Suprapubic skin (tissue), 4 donors: ENCODE measurements at regions not wholly inside any gene's neighbourhood (a gene's known extent, or its start where the extent isn't known, plus 50 kb on each side); places are given as distances from the start of the nearest gene placed in this dataset.

Experiments used
- DNase-seq, 2 donors: peaks; one replicate each; pipeline ENCODE4 v3.0.0-alpha.2; 2019; ENCODE audit warnings: low spot score in 2 of 2
- H3K27ac ChIP-seq: fragments of 200-600 bp; sonication (generic); one replicate; pipeline ENCODE4 v1.5.1; 2019
- H3K27me3 ChIP-seq: fragments of 200-600 bp; sonication (generic); one replicate; pipeline ENCODE4 v1.5.1; 2019
- H3K36me3 ChIP-seq: fragments of 200-600 bp; sonication (generic); one replicate; pipeline ENCODE4 v1.5.1; 2019
- H3K4me1 ChIP-seq: fragments of 200-600 bp; sonication (generic); one replicate; pipeline ENCODE4 v1.5.1; 2019
- H3K4me3 ChIP-seq: fragments of 200-600 bp; sonication (generic); one replicate; pipeline ENCODE4 v1.5.1; 2019; ENCODE audit warnings: mild to moderate bottlenecking
- H3K9me3 ChIP-seq: fragments of 200-600 bp; sonication (generic); one replicate; pipeline ENCODE4 v1.5.1; 2019
- EP300 ChIP-seq: sonication (generic); formaldehyde crosslinking; IDR thresholded peaks from one replicate; pipeline ENCODE4 v1.6.1; 2017; ENCODE audit warnings: antibody characterized with exemption
- POLR2A ChIP-seq, 2 donors: fragments of 450-650 bp; IDR thresholded peaks; one replicate each; pipeline ENCODE4 v1.6.1; 2017; ENCODE audit warnings: antibody characterized with exemption in 2 of 2, mild to moderate bottlenecking in 2 of 2, moderate library complexity in 2 of 2
- POLR2AphosphoS5 ChIP-seq, 3 donors: sonication (generic); formaldehyde crosslinking; IDR thresholded peaks; one replicate each; pipeline ENCODE4 v1.6.1; 2017; ENCODE audit warnings: antibody characterized with exemption in 3 of 3
- WGBS: methylation state at CpG from one replicate; pipeline ENCODE4 v1.1.5; 2018; 5-methylcytosine and 5-hydroxymethylcytosine counted together
- TF ChIP-seq, protein P1 (sequence below), 2 donors: fragments of 200-600 bp in 1 of 2; fragments of 450-650 bp in 1 of 2; sonication (generic) in 1 of 2; IDR thresholded peaks; one replicate each; pipeline ENCODE4 v1.5.1; 2016 to 2019; ENCODE audit warnings: antibody characterized with exemption in 2 of 2, mild to moderate bottlenecking in 1 of 2, moderate library complexity in 1 of 2

- no peaks in the 10 kb centered on the region for H3K4me1 ChIP-seq
- TF ChIP-seq EP300 (no peak), POLR2A (IDR thresholded peaks at IDR 0.05) (no peak), POLR2AphosphoS5 (IDR thresholded peaks at IDR 0.05) (no peak)
- TF ChIP-seq, protein P1, sequence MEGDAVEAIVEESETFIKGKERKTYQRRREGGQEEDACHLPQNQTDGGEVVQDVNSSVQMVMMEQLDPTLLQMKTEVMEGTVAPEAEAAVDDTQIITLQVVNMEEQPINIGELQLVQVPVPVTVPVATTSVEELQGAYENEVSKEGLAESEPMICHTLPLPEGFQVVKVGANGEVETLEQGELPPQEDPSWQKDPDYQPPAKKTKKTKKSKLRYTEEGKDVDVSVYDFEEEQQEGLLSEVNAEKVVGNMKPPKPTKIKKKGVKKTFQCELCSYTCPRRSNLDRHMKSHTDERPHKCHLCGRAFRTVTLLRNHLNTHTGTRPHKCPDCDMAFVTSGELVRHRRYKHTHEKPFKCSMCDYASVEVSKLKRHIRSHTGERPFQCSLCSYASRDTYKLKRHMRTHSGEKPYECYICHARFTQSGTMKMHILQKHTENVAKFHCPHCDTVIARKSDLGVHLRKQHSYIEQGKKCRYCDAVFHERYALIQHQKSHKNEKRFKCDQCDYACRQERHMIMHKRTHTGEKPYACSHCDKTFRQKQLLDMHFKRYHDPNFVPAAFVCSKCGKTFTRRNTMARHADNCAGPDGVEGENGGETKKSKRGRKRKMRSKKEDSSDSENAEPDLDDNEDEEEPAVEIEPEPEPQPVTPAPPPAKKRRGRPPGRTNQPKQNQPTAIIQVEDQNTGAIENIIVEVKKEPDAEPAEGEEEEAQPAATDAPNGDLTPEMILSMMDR (IDR thresholded peaks at IDR 0.05): no peak
- H3K27ac ChIP-seq: no peak overlapping the region
- H3K27me3 ChIP-seq: no peaks in the 10 kb centered on the region
- H3K4me3 ChIP-seq: no peak overlapping the region
- WGBS: 56% methylated on average over 5 of the region's 5 CpGs
- H3K9me3 ChIP-seq: no peaks in the 10 kb centered on the region
- no peaks in the 10 kb centered on the region for H3K36me3 ChIP-seq
- no peak for DNase-seq
Measured at GRCh38 chr7:106522696-106523095, 138.3 kb downstream of the CCDC71L start.

- DNase-seq: no peak
- Histone ChIP-seq H3K4me1 (no peaks in the 10 kb centered on the region), H3K27ac (no peak overlapping the region), H3K36me3 (no peaks in the 10 kb centered on the region), H3K9me3 (no peaks in the 10 kb centered on the region), H3K4me3 (no peak overlapping the region), H3K27me3 (no peaks in the 10 kb centered on the region)
- TF ChIP-seq POLR2A (IDR thresholded peaks at IDR 0.05): no peak
- TF ChIP-seq, protein P1 (IDR thresholded peaks at IDR 0.05): no peak
- TF ChIP-seq EP300: no peak
- no peak for TF ChIP-seq POLR2AphosphoS5 (IDR thresholded peaks at IDR 0.05)
- 88% methylated on average over 2 of the region's 2 CpGs for WGBS
Measured at GRCh38 chr7:106521541-106521940, 139.4 kb downstream of the CCDC71L start.

DNA sequence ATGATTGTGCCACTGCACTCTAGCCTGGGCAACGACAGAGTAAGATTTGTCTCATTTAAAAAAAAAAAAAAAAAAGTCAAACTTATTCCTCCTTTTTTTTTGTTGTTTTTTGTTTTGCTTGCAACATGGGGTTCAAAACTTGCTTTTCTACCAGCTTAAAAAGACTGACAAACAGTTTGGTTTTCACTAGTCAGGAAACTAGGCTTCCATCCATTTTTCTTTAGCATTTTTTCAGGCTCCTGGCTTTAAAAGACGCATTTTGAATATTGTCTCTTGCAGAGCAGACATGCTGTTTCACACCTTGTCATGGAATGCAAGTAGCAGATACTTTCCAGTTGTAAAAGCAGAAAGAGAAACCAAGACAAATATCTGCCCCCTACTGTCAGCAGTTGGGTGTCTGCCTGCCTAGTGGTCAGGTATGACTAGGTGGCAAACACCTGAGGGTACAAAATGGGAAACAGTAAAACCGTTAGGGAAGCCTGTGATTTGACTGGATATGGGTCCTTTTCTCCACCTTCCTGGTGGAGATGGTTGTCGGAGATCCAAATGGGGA, 139.9 kb downstream of the CCDC71L start:
- H3K9me3 ChIP-seq: no peaks in the 10 kb centered on the region
- DNase-seq: no peak
- no peak overlapping the region for H3K4me3 ChIP-seq
- H3K4me1 ChIP-seq: no peaks in the 10 kb centered on the region
- no peak for TF ChIP-seq POLR2A (IDR thresholded peaks at IDR 0.05)
- no peak for TF ChIP-seq EP300
- no peak for TF ChIP-seq POLR2AphosphoS5 (IDR thresholded peaks at IDR 0.05)
- TF ChIP-seq, protein P1 (IDR thresholded peaks at IDR 0.05): no peak
- no peaks in the 10 kb centered on the region for H3K36me3 ChIP-seq
- no peaks in the 10 kb centered on the region for H3K27me3 ChIP-seq
- 75% methylated on average over 4 of the region's 4 CpGs for WGBS
- no peak overlapping the region for H3K27ac ChIP-seq

GRCh38 chr7:106518967-106519366, 142.0 kb downstream of the CCDC71L start:
- no peaks in the 10 kb centered on the region for H3K36me3 ChIP-seq
- 83% methylated on average over 6 of the region's 6 CpGs for WGBS
- H3K4me3 ChIP-seq: no peak overlapping the region
- H3K4me1 ChIP-seq: no peaks in the 10 kb centered on the region
- H3K9me3 ChIP-seq: no peaks in the 10 kb centered on the region
- no peaks in the 10 kb centered on the region for H3K27me3 ChIP-seq
- TF ChIP-seq EP300 (no peak), POLR2A (IDR thresholded peaks at IDR 0.05) (no peak), POLR2AphosphoS5 (IDR thresholded peaks at IDR 0.05) (no peak)
- TF ChIP-seq, protein P1 (IDR thresholded peaks at IDR 0.05): no peak
- H3K27ac ChIP-seq: no peak overlapping the region
- DNase-seq: no peak

- H3K4me3 ChIP-seq: no peak overlapping the region
- DNase-seq: no peak
- H3K36me3 ChIP-seq: no peaks in the 10 kb centered on the region
- no peaks in the 10 kb centered on the region for H3K9me3 ChIP-seq
- H3K27me3 ChIP-seq: no peaks in the 10 kb centered on the region
- TF ChIP-seq, protein P1 (IDR thresholded peaks at IDR 0.05): no peak
- no peaks in the 10 kb centered on the region for H3K4me1 ChIP-seq
- H3K27ac ChIP-seq: no peak overlapping the region
Measured at GRCh38 chr7:106518239-106518638, 142.7 kb downstream of the CCDC71L start.
